LNCAP (cell line): ENCODE measurements at regions not wholly inside any gene's neighbourhood (a gene's known extent, or its start where the extent isn't known, plus 50 kb on each side); places are given as distances from the start of the nearest gene placed in this dataset.

Experiments
- TF ChIP-seq, protein P1 (sequence below): fragments of 450-650 bp; IDR thresholded peaks from 2 replicates; pipeline ENCODE4 v1.5.1; 2017; ENCODE audit warnings: mild to moderate bottlenecking

DNA sequence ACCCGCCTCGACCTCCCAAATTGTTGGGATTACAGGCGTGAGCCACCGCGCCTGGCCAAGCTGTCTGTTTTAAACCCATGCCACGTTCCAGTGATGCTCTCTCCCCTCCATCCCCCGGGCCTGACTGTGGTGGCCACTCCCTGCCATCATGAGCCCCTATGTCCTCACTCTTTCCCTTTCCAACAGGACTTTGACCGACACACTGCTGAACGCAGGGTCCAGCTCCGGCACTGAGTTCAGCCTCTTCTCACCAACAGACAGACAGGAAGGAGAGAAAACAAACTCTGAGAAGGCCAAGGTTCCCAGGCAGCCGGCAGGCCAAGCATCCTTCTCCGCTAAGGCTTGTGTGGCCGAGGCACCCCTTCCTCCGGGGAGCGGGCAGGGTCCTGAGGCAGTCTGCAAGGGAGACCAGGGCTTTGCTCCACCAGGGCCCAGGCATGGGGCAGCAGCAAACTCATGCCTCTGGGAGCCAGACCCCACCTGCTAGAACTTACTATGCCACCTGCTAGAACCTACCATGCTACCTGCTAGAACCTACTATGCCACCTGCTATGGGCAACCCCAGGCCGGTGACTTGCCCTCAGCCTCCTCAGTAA, 152.7 kb downstream of the CRYBB2 start:
- TF ChIP-seq, protein P1, sequence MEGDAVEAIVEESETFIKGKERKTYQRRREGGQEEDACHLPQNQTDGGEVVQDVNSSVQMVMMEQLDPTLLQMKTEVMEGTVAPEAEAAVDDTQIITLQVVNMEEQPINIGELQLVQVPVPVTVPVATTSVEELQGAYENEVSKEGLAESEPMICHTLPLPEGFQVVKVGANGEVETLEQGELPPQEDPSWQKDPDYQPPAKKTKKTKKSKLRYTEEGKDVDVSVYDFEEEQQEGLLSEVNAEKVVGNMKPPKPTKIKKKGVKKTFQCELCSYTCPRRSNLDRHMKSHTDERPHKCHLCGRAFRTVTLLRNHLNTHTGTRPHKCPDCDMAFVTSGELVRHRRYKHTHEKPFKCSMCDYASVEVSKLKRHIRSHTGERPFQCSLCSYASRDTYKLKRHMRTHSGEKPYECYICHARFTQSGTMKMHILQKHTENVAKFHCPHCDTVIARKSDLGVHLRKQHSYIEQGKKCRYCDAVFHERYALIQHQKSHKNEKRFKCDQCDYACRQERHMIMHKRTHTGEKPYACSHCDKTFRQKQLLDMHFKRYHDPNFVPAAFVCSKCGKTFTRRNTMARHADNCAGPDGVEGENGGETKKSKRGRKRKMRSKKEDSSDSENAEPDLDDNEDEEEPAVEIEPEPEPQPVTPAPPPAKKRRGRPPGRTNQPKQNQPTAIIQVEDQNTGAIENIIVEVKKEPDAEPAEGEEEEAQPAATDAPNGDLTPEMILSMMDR, result no peak

DNA sequence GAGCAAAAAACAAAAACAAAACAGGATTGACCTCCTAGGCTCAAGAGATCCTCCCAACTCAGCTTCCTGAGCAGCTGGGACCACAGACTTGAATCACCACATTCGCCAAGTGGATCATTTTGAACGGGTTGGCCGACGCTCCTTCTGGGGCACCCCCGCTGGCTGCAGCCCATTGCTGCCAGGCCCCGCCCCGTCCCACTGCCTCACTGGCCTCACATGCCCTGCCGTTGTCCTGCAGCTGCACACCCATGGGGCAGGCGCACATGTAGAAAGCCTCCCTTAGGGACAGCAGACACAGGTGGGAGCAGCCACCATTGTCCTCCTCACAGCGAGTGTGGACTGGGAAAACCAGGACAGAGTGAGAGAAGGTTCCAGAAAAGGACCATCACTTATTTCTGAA, 154.5 kb downstream of the CRYBB2 start:
- TF ChIP-seq, protein P1, result no peak

DNA sequence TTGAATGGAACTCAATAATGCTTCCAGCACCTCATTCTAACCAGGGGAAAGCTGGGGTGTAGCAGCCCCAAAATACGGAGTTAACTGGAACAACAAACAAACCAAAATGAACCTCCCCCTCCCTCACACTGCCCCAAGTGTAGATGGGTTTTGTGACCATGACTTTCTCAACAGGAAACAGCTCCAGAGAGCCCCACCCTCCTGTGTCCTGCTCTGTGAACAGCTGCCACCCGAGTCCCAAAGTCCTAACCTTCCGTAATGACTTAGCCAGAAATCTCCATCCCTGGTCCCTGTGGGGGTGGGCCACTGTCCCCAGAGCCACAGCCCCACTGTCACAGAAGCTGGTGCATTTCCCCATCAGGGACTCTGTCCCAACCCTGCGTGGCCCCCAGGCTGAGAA, 155.4 kb downstream of the CRYBB2 start:
- TF ChIP-seq, protein P1, result no peak

DNA sequence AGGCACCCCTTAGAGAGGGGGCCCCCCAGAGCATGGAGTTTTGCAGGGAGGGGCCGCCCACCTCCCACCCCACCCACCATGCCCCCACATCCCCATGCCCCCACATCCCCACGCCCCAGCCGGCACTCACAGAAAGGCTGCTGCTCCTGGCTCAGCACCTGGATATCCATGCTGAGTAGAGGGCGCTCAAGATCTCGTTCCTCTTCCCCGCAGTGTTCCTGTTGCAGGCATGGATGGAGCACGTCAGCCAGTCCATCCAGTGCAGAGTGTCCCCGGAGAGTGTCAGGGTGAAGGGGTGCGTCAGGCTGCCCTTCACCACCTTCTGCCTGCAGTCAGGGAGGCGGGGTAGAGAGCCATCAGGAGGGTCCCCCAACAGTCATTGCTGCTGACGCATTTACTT, 156.2 kb downstream of the CRYBB2 start:
- TF ChIP-seq, protein P1, result no peak

DNA sequence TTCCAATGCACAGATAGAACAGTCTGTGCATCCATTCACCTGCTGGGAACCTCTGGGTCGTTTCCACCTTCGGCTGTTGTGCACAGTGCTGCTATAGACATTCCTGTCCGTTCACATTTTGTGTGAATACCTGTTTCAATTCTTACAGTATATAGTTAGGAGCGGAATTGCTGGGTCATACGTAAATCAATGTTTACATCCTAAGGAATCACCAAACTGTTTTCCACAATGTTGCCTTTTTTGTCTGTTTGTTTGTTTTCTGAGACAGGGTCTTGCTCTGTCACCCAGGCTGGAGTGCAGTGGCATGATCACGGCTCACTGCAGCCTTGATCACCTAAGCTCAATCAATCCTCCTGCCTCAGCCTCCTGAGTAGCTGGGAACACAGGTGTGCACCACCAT, 158.3 kb downstream of the CRYBB2 start:
- TF ChIP-seq, protein P1, result no peak

DNA sequence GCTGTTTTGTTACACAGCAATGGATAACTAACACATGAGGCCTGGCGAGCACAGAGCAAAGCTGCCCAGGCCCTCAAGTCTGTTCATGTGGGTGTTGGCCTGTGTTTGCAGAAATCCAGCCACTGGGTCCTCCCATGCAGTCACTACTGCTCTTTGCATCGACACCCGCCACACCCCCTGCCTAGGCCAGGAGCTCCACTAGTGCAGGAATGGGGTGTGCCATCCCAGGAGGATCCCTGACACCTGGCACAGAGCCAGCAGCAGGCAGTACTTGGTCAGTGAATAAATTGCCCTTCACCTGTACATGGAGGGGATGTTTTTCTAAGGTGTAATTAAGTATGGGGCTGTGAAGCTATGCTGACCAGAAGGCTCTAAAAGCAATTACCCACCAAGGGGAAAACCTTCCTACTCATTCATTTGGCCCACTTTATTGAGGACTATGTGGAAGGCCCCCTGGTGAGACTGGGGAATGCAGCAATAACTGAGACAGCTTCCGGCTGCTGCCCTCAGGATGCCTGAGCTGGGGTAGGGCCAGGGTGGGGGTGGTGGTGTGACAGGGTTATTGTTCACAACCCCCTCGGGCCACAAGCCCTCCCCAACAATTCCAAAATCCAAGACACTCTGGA, 160.8 kb downstream of the CRYBB2 start:
- TF ChIP-seq, protein P1, result no peak

DNA sequence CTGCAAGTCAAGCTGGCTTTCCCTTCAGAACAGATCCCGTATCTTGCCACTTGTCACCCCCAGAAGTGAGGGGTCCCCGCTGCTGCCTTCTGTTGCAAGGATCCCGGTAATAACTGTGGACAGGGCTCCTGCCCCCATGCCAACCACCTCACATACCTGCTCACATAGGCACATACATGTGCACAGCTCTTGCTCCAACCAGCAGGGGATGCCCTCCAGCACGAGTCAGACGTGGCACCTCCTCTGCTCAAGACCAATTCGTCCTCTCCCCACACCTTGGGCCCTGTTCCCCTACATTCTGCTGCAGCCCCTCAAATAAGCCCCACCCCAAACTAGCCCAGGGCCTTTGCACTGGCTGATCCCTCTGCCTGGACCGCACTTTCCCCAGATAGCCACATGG, 163.3 kb downstream of the CRYBB2 start:
- TF ChIP-seq, protein P1, result 0 out of 2 replicates have a peak, but pooled peaks have one; percentile 12
